ENCODE measurements at regions not wholly inside any gene's neighbourhood (a gene's known extent, or its start where the extent isn't known, plus 50 kb on each side); places are given as distances from the start of the nearest gene placed in this dataset.

GRCh38 chr18:40382197-40382596 is 1572.8 kb upstream of the PIK3C3 start:
- no peak for DNase-seq (ENCODE audit: low read depth in 2 of 2)

- DNase-seq (ENCODE audit: low read depth in 2 of 2), result no peak
These were observed 1574.2 kb upstream of the PIK3C3 start for GRCh38 chr18:40380686-40381439.

- no peak for DNase-seq (ENCODE audit: low read depth in 2 of 2)
These were observed 1579.2 kb upstream of the PIK3C3 start for GRCh38 chr18:40375837-40376236.

GRCh38 chr18:40371673-40372072 is 1583.4 kb upstream of the PIK3C3 start:
- DNase-seq (ENCODE audit: low read depth in 2 of 2), result no peak

GRCh38 chr18:40367576-40367975 is 1587.5 kb upstream of the PIK3C3 start:
- no peak for DNase-seq (ENCODE audit: low read depth in 2 of 2)

GRCh38 chr18:40366521-40366920 is 1588.5 kb upstream of the PIK3C3 start:
- no peak for DNase-seq (ENCODE audit: low read depth in 2 of 2)

- DNase-seq (ENCODE audit: low read depth in 2 of 2), result no peak
These were observed 1589.5 kb upstream of the PIK3C3 start for GRCh38 chr18:40365526-40365925.

- DNase-seq (ENCODE audit: low read depth in 2 of 2), result no peak
These were observed 1594.5 kb upstream of the PIK3C3 start for GRCh38 chr18:40360558-40360957.

GRCh38 chr18:40357536-40357935 is 1597.5 kb upstream of the PIK3C3 start:
- DNase-seq (ENCODE audit: low read depth in 2 of 2), result no peak

GRCh38 chr18:40356168-40356567 is 1598.9 kb upstream of the PIK3C3 start:
- no peak for DNase-seq (ENCODE audit: low read depth in 2 of 2)

GRCh38 chr18:40355726-40356125 is 1599.3 kb upstream of the PIK3C3 start:
- DNase-seq (ENCODE audit: low read depth in 2 of 2), result no peak

GRCh38 chr18:40348196-40348595 is 1606.8 kb upstream of the PIK3C3 start:
- no peak for DNase-seq (ENCODE audit: low read depth in 2 of 2)

GRCh38 chr18:40347261-40347660 is 1607.8 kb upstream of the PIK3C3 start:
- no peak for DNase-seq (ENCODE audit: low read depth in 2 of 2)

GRCh38 chr18:40346146-40346545 is 1608.9 kb upstream of the PIK3C3 start:
- no peak for DNase-seq (ENCODE audit: low read depth in 2 of 2)

- no peak for DNase-seq (ENCODE audit: low read depth in 2 of 2)
These were observed 1613.3 kb upstream of the PIK3C3 start for GRCh38 chr18:40341701-40342100.

GRCh38 chr18:40338284-40338683 is 1616.8 kb upstream of the PIK3C3 start:
- no peak for DNase-seq (ENCODE audit: low read depth in 2 of 2)

- DNase-seq (ENCODE audit: low read depth in 2 of 2), result no peak
These were observed 1628.0 kb upstream of the PIK3C3 start for GRCh38 chr18:40326985-40327384.

GRCh38 chr18:40325988-40326387 is 1629.0 kb upstream of the PIK3C3 start:
- DNase-seq (ENCODE audit: low read depth in 2 of 2), result no peak

GRCh38 chr18:40314199-40314598 is 1640.8 kb upstream of the PIK3C3 start:
- no peak for DNase-seq (ENCODE audit: low read depth in 2 of 2)

- DNase-seq (ENCODE audit: low read depth in 2 of 2), result no peak
These were observed 1641.9 kb upstream of the PIK3C3 start for GRCh38 chr18:40313030-40313642.

- DNase-seq (ENCODE audit: low read depth in 2 of 2), result no peak
These were observed 1647.4 kb upstream of the PIK3C3 start for GRCh38 chr18:40307627-40308026.

GRCh38 chr18:40296717-40297413 is 1658.2 kb upstream of the PIK3C3 start:
- no peak for DNase-seq (ENCODE audit: low read depth in 2 of 2)
